Right lobe of liver (tissue), 4 donors: ENCODE measurements at regions not wholly inside any gene's neighbourhood (a gene's known extent, or its start where the extent isn't known, plus 50 kb on each side); places are given as distances from the start of the nearest gene placed in this dataset.

Experiments
- CTCF ChIP-seq, 4 donors: fragments of 200-600 bp in 3 of 4; fragments of 450-650 bp in 1 of 4; IDR thresholded peaks; one replicate each; pipeline versions ENCODE4 v1.5.1 to v1.8.0; 2016 to 2022; ENCODE audit warnings: antibody characterized with exemption in 4 of 4, mild to moderate bottlenecking in 2 of 4
- POLR2A ChIP-seq: fragments of 450-650 bp; IDR thresholded peaks from one replicate; pipeline ENCODE4 v1.6.1; 2017; ENCODE audit warnings: antibody characterized with exemption, mild to moderate bottlenecking
- donor health status: DM: no; HTN: no; CAD: no.
- donor health status: DM: no; HTN: no; CAD: no.
- donor health status: DM: no; HTN: yes; CAD: no.

GRCh38 chr3:76842216-76842615, 197.7 kb upstream of the ROBO2 start:
- no peak for TF ChIP-seq CTCF (IDR thresholded peaks at IDR 0.05)
- TF ChIP-seq POLR2A: no peak
